ENCODE measurements at regions not wholly inside any gene's neighbourhood (a gene's known extent, or its start where the extent isn't known, plus 50 kb on each side); places are given as distances from the start of the nearest gene placed in this dataset.

DNA sequence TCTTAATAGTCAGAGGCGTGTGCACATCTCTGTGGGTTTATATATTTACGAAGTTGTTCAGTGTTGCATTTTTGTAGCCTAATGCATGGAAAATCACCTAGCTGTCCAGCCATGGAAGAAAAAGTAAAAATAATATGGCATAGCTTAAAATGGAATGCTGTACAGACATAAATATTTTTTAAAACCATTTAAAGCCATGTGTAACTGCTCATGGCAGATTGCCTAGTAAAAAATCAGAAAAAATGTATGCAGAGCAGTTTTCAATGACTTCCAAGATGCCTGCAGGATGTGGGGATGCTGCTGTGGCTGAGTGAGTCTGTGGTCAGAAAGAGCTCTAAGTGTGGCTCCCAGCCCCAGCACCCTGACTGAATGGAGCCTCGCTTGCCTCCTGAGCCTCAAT, 64.8 kb upstream of the ALKAL2 start:
- Histone ChIP-seq H3K36me3 (ENCODE audit: control insufficient read depth in 2 of 2, insufficient read depth in 2 of 2, low read length in 1 of 2) (no peaks in the 10 kb centered on the region), H4K20me1 (ENCODE audit: control insufficient read depth, insufficient read depth) (no peaks in the 10 kb centered on the region), H3K4me1 (ENCODE audit: control insufficient read depth, insufficient read depth, low read length) (no peaks in the 10 kb centered on the region), H3K9ac (ENCODE audit: control insufficient read depth, insufficient read depth, low read length) (no peak overlapping the region), H3K27me3 (replicated peaks in 1 of 2; ENCODE audit: control insufficient read depth in 2 of 2, insufficient read depth in 2 of 2, low read length in 1 of 2) (no peaks in the 10 kb centered on the region), H2AFZ (ENCODE audit: control insufficient read depth, low read depth, low read length) (no peak overlapping the region), H3K4me2 (ENCODE audit: control insufficient read depth, insufficient read depth) (no peak overlapping the region), H3K4me3 (no peak overlapping the region), H3K9me3 (replicated peaks; ENCODE audit: control insufficient read depth, insufficient read depth, low read length) (no peaks in the 10 kb centered on the region), H3K79me2 (ENCODE audit: control insufficient read depth, insufficient read depth, low read length) (no peaks in the 10 kb centered on the region), H3K27ac (ENCODE audit: control insufficient read depth, insufficient read depth) (no peak overlapping the region)
- no peak for DNase-seq (ENCODE audit: low read depth, low spot score)
- intact Hi-C loops (cut with micrococcal nuclease; ENCODE audit: unreplicated experiment) = no loop called here
- no peak for ATAC-seq
- in situ Hi-C loops (cut with MboI) = no loop called here
- ChIA-PET POLR2A (no interaction called here), CTCF (no interaction called here), SMC1A (ENCODE audit: uncharacterized antibody, unreplicated experiment) (no interaction called here), RAD21 (ENCODE audit: unreplicated experiment) (no interaction called here)
- BruUV-seq (replicated peaks) = no TSS peak
- no peak for FAIRE-seq
- 4% methylated on average over 3 of the region's 3 CpGs for WGBS (ENCODE audit: insufficient coverage, insufficient replicate concordance, low lambda C conversion rate, missing lambda C conversion rate)
- no peak for TF ChIP-seq TAF1 (IDR thresholded peaks at IDR 0.05; ENCODE audit: borderline replicate concordance, low read depth, low read length)
- TF ChIP-seq BACH1 (IDR thresholded peaks at IDR 0.05; ENCODE audit: borderline replicate concordance) = no peak
- TF ChIP-seq ESRRA (IDR thresholded peaks at IDR 0.05; ENCODE audit: low read length) = no peak
- TF ChIP-seq MYC (IDR thresholded peaks at IDR 0.05; ENCODE audit: insufficient read depth, insufficient read length, insufficient replicate concordance, low read length, severe bottlenecking) = no peak
- TF ChIP-seq, protein P1, sequence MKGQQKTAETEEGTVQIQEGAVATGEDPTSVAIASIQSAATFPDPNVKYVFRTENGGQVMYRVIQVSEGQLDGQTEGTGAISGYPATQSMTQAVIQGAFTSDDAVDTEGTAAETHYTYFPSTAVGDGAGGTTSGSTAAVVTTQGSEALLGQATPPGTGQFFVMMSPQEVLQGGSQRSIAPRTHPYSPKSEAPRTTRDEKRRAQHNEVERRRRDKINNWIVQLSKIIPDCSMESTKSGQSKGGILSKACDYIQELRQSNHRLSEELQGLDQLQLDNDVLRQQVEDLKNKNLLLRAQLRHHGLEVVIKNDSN (IDR thresholded peaks at IDR 0.05; ENCODE audit: borderline replicate concordance, extremely low read length, insufficient read depth, low read depth, low read length) = no peak
- TF ChIP-seq, protein P2, sequence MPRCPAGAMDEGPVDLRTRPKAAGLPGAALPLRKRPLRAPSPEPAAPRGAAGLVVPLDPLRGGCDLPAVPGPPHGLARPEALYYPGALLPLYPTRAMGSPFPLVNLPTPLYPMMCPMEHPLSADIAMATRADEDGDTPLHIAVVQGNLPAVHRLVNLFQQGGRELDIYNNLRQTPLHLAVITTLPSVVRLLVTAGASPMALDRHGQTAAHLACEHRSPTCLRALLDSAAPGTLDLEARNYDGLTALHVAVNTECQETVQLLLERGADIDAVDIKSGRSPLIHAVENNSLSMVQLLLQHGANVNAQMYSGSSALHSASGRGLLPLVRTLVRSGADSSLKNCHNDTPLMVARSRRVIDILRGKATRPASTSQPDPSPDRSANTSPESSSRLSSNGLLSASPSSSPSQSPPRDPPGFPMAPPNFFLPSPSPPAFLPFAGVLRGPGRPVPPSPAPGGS (IDR thresholded peaks at IDR 0.05; ENCODE audit: borderline replicate concordance, insufficient read depth, low read depth, low read length, poor library complexity, severe bottlenecking) = no peak
- TF ChIP-seq KLF5 (IDR thresholded peaks at IDR 0.05; ENCODE audit: partially characterized antibody) = no peak
- TF ChIP-seq RAD51 (IDR thresholded peaks at IDR 0.05) = no peak
- TF ChIP-seq TCF3 (IDR thresholded peaks at IDR 0.05; ENCODE audit: borderline replicate concordance, insufficient read depth, low read depth, low read length) = no peak
- TF ChIP-seq, protein P3, sequence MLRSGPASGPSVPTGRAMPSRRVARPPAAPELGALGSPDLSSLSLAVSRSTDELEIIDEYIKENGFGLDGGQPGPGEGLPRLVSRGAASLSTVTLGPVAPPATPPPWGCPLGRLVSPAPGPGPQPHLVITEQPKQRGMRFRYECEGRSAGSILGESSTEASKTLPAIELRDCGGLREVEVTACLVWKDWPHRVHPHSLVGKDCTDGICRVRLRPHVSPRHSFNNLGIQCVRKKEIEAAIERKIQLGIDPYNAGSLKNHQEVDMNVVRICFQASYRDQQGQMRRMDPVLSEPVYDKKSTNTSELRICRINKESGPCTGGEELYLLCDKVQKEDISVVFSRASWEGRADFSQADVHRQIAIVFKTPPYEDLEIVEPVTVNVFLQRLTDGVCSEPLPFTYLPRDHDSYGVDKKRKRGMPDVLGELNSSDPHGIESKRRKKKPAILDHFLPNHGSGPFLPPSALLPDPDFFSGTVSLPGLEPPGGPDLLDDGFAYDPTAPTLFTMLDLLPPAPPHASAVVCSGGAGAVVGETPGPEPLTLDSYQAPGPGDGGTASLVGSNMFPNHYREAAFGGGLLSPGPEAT (IDR thresholded peaks at IDR 0.05; ENCODE audit: low read depth) = no peak
- no peak for TF ChIP-seq ZNF274 (IDR thresholded peaks at IDR 0.05; ENCODE audit: insufficient read depth, insufficient read length)
- TF ChIP-seq, protein P4, sequence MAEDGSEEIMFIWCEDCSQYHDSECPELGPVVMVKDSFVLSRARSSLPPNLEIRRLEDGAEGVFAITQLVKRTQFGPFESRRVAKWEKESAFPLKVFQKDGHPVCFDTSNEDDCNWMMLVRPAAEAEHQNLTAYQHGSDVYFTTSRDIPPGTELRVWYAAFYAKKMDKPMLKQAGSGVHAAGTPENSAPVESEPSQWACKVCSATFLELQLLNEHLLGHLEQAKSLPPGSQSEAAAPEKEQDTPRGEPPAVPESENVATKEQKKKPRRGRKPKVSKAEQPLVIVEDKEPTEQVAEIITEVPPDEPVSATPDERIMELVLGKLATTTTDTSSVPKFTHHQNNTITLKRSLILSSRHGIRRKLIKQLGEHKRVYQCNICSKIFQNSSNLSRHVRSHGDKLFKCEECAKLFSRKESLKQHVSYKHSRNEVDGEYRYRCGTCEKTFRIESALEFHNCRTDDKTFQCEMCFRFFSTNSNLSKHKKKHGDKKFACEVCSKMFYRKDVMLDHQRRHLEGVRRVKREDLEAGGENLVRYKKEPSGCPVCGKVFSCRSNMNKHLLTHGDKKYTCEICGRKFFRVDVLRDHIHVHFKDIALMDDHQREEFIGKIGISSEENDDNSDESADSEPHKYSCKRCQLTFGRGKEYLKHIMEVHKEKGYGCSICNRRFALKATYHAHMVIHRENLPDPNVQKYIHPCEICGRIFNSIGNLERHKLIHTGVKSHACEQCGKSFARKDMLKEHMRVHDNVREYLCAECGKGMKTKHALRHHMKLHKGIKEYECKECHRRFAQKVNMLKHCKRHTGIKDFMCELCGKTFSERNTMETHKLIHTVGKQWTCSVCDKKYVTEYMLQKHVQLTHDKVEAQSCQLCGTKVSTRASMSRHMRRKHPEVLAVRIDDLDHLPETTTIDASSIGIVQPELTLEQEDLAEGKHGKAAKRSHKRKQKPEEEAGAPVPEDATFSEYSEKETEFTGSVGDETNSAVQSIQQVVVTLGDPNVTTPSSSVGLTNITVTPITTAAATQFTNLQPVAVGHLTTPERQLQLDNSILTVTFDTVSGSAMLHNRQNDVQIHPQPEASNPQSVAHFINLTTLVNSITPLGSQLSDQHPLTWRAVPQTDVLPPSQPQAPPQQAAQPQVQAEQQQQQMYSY (CRISPR knock-in tag; IDR thresholded peaks at IDR 0.05) = no peak
- TF ChIP-seq MYB (IDR thresholded peaks at IDR 0.05; ENCODE audit: borderline replicate concordance, low read depth, low read length) = no peak
- TF ChIP-seq RFX5 (IDR thresholded peaks at IDR 0.05; ENCODE audit: low read depth, low read length) = no peak
- TF ChIP-seq SUZ12 (IDR thresholded peaks at IDR 0.05; ENCODE audit: unreplicated experiment) = no peak
- no peak for TF ChIP-seq NBN (IDR thresholded peaks at IDR 0.05)
- TF ChIP-seq ZBED1 (IDR thresholded peaks at IDR 0.05; ENCODE audit: borderline replicate concordance) = no peak
- no peak for TF ChIP-seq CBX5 (IDR thresholded peaks at IDR 0.05; ENCODE audit: low read depth)

Measured in GM12878 (cell line).